ENCODE measurements at regions not wholly inside any gene's neighbourhood (a gene's known extent, or its start where the extent isn't known, plus 50 kb on each side); places are given as distances from the start of the nearest gene placed in this dataset.
"Not testable (repeated sequence)": the region's sequence is repeated elsewhere in the genome, so short reads cannot be mapped to it uniquely, and the experiment has no call there.

- Mint-ChIP-seq H3K36me3 (ENCODE audit: low read depth) (no peaks in the 10 kb centered on the region), H3K9me3 (peaks cover 4% of the 10 kb centered on the region), H3K27ac (ENCODE audit: unreplicated experiment) (no peak overlapping the region), H3K4me1 (no peaks in the 10 kb centered on the region), H3K27me3 (ENCODE audit: low read depth) (no peaks in the 10 kb centered on the region), H3K4me3 (no peak overlapping the region)
- no peak for DNase-seq (ENCODE audit: low read depth, low spot score)
- TF ChIP-seq CTCF (conservative IDR thresholded peaks at IDR 0.05), result no peak
These were observed 266.9 kb upstream of the PELI2 start for GRCh38 chr14:55851301-55851700.

DNA sequence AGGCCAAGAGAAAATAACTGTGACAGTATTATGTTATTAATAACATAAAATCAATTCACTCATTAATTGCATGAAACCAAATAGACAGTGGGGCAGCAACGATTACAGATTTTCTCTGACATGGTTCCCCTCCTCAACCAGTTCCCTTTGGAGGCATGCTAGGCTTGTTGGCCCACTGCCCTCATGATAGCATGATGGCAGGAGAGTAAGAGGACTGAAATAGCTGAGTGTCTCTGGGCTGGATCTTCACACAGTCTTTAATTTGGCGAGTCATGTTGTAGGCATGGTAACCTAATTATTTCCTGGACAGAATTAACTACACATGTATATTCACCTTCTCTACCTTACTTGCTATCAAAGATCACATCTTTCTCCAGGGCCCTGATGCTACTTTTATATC, 266.2 kb upstream of the PELI2 start:
- Mint-ChIP-seq H3K4me3 (no peak overlapping the region), H3K9me3 (no peaks in the 10 kb centered on the region), H3K36me3 (ENCODE audit: low read depth) (no peaks in the 10 kb centered on the region), H3K27me3 (ENCODE audit: low read depth) (no peaks in the 10 kb centered on the region), H3K4me1 (no peaks in the 10 kb centered on the region), H3K27ac (ENCODE audit: unreplicated experiment) (no peak overlapping the region)
- DNase-seq (ENCODE audit: low read depth, low spot score), result no peak
- no peak for TF ChIP-seq CTCF (conservative IDR thresholded peaks at IDR 0.05)

DNA sequence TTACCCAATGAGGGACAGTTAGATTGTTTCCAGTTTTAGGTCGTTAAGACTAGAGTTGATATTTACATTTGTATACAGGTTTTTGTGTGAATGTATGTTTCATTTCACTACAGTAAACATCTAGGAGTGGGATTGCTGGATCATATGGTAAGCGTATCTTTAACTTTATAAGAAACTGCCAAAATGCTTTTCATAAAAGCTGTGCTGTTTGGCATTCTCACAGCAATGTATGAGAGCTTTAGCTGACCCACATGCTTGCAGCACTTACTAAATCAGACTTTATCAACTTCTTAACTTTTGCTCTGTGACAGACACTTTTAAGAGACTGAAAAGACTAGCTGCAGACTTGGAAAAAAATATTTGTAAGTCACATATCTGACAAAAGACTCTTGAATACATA, 262.5 kb upstream of the PELI2 start:
- no peak for DNase-seq (ENCODE audit: low read depth, low spot score)
- Mint-ChIP-seq H3K27ac (ENCODE audit: unreplicated experiment) (no peak overlapping the region), H3K27me3 (ENCODE audit: low read depth) (no peaks in the 10 kb centered on the region), H3K9me3 (peaks cover 14% of the 10 kb centered on the region), H3K4me1 (no peaks in the 10 kb centered on the region), H3K4me3 (no peak overlapping the region), H3K36me3 (ENCODE audit: low read depth) (peaks cover 15% of the 10 kb centered on the region)
- no peak for TF ChIP-seq CTCF (conservative IDR thresholded peaks at IDR 0.05)

DNA sequence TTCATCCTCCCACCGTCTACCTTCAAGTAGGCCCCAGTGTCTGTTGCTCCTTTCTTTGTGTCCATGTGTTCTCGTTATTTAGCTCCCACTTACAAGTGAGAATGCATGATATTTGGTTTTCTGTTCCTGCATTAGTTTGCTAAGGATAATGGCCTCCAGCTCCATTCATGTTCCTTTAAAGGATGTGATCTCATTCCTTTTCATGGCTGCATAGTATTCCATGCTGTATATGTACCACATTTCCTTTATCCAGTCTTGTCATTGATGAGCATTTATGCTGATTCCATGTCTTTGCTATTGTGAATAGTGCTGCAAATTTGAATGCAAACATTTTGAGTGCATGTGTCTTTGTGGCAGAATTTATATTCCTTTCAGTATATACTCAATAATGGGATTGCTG, 259.6 kb upstream of the PELI2 start:
- Mint-ChIP-seq H3K4me1 (no peaks in the 10 kb centered on the region), H3K4me3 (no peak overlapping the region), H3K36me3 (ENCODE audit: low read depth) (peaks cover 19% of the 10 kb centered on the region), H3K27ac (ENCODE audit: unreplicated experiment) (no peak overlapping the region), H3K9me3 (peaks cover 18% of the 10 kb centered on the region), H3K27me3 (ENCODE audit: low read depth) (no peaks in the 10 kb centered on the region)
- no peak for DNase-seq (ENCODE audit: low read depth, low spot score)
- no peak for TF ChIP-seq CTCF (conservative IDR thresholded peaks at IDR 0.05)

- H3K36me3 Mint-ChIP-seq (ENCODE audit: low read depth), result peaks cover 28% of the 10 kb centered on the region
- not testable (repeated sequence) for DNase-seq (ENCODE audit: low read depth, low spot score); H3K27me3 Mint-ChIP-seq (ENCODE audit: low read depth); H3K4me3 Mint-ChIP-seq; H3K4me1 Mint-ChIP-seq; H3K27ac Mint-ChIP-seq (ENCODE audit: unreplicated experiment)
- H3K9me3 Mint-ChIP-seq, result peaks cover 29% of the 10 kb centered on the region
These were observed 256.6 kb upstream of the PELI2 start for GRCh38 chr14:55861561-55861960.

GRCh38 chr14:55864890-55865655, 253.1 kb upstream of the PELI2 start:
- no peak for DNase-seq (ENCODE audit: low read depth, low spot score)
- H3K27ac Mint-ChIP-seq (ENCODE audit: unreplicated experiment), result no peak overlapping the region
- H3K27me3 Mint-ChIP-seq (ENCODE audit: low read depth), result no peaks in the 10 kb centered on the region
- peaks cover 17% of the 10 kb centered on the region for H3K36me3 Mint-ChIP-seq (ENCODE audit: low read depth)
- peak; percentile 30 for TF ChIP-seq CTCF (conservative IDR thresholded peaks at IDR 0.05)
- no peaks in the 10 kb centered on the region for H3K4me1 Mint-ChIP-seq
- no peak overlapping the region for H3K4me3 Mint-ChIP-seq
- H3K9me3 Mint-ChIP-seq, result peaks cover 18% of the 10 kb centered on the region
